CD4-positive, alpha-beta T cell (primary cell): ENCODE measurements at regions not wholly inside any gene's neighbourhood (a gene's known extent, or its start where the extent isn't known, plus 50 kb on each side); places are given as distances from the start of the nearest gene placed in this dataset.
A peak's percentile ranks its signal among the peaks of the same experiment; 100 is the strongest.

Source experiments
- ATAC-seq: fragments of 200-7000 bp; cut with Tn5 transposase; one replicate; pipeline ENCODE4 v1.10.0; 2022; ENCODE audit warnings: mild to moderate bottlenecking; ENCODE audit not compliant: poor library complexity
- CTCF ChIA-PET: fragments of 350-600 bp; sonication (Branson Sonifier 250); formaldehyde crosslinking; loops from one replicate; lab custom pipeline; 2021; ENCODE audit warnings: antibody characterized with exemption, inconsistent platforms; lab: Charles Lee
- POLR2A ChIA-PET: fragments of 350-600 bp; sonication (Branson Sonifier 250); formaldehyde crosslinking; loops from one replicate; lab custom pipeline; 2021; ENCODE audit warnings: antibody characterized with exemption, inconsistent platforms; lab: Charles Lee
- DNase-seq, 14 experiments: peaks; one replicate each; pipeline ENCODE4 v3.0.0-alpha.2; 2013 to 2020; ENCODE audit warnings: mixed read lengths in 2 of 14
- H3K27ac ChIP-seq, 2 donors: one replicate each; pipeline versions ENCODE4 v1.5.1 to v1.7.0; 2013; ENCODE audit warnings: low read length in 2 of 2, low read depth in 1 of 2, mild to moderate bottlenecking in 1 of 2
- H3K27me3 ChIP-seq, 2 experiments: 1 replicate in 1 of 2; 2 replicates in 1 of 2; pipeline versions ENCODE4 v1.6.1 to v1.7.0; 2013; ENCODE audit warnings: low read length in 2 of 2, control low read depth in 1 of 2, mild to moderate bottlenecking in 1 of 2, moderate library complexity in 1 of 2; ENCODE audit not compliant: insufficient read depth in 2 of 2, control insufficient read depth in 1 of 2
- H3K36me3 ChIP-seq: one replicate; pipeline ENCODE4 v1.6.1; 2013; ENCODE audit warnings: low read length, control low read depth; ENCODE audit not compliant: insufficient read depth
- H3K4me1 ChIP-seq: one replicate; pipeline ENCODE4 v1.6.1; 2013; ENCODE audit warnings: low read length, control low read depth; ENCODE audit not compliant: insufficient read depth
- H3K4me3 ChIP-seq: one replicate; pipeline ENCODE4 v1.5.1; 2013; ENCODE audit warnings: mild to moderate bottlenecking, low read length, moderate library complexity
- H3K9me3 ChIP-seq, 2 experiments: 1 replicate in 1 of 2; 2 replicates in 1 of 2; pipeline versions ENCODE4 v1.6.1 to v1.7.0; 2013; ENCODE audit warnings: low read length in 2 of 2, mild to moderate bottlenecking in 2 of 2, control low read depth in 1 of 2, moderate library complexity in 1 of 2; ENCODE audit not compliant: control insufficient read depth in 1 of 2, insufficient read depth in 1 of 2
- H3K27ac Mint-ChIP-seq: one replicate; pipeline ENCODE4 v1.8.0; 2020; ENCODE audit warnings: mixed read lengths
- H3K27me3 Mint-ChIP-seq: one replicate; pipeline ENCODE4 v1.8.0; 2021; ENCODE audit warnings: mixed read lengths
- H3K36me3 Mint-ChIP-seq: one replicate; pipeline ENCODE4 v1.8.0; 2021; ENCODE audit warnings: low read depth, mixed read lengths
- H3K4me1 Mint-ChIP-seq: one replicate; pipeline ENCODE4 v1.8.0; 2021; ENCODE audit warnings: low read depth, mixed read lengths
- H3K4me3 Mint-ChIP-seq: one replicate; pipeline ENCODE4 v1.8.0; 2020; ENCODE audit warnings: mild to moderate bottlenecking, mixed read lengths
- H3K9me3 Mint-ChIP-seq: one replicate; pipeline ENCODE4 v1.8.0; 2020; ENCODE audit warnings: mixed read lengths
- CTCF ChIP-seq: fragments of 200-600 bp; IDR thresholded peaks from one replicate; pipeline ENCODE4 v1.8.0; 2022; ENCODE audit warnings: antibody characterized with exemption, mild to moderate bottlenecking
- intact Hi-C, 2 experiments: fragments of 100-400 bp; cut with DNase I in 1 of 2; cut with micrococcal nuclease in 1 of 2; formaldehyde crosslinking; loops; one replicate each; pipeline versions ENCODE4 v1.15.1 to v1.9.0; 2023 to 2025; cut with DNase I, micrococcal nuclease

DNA sequence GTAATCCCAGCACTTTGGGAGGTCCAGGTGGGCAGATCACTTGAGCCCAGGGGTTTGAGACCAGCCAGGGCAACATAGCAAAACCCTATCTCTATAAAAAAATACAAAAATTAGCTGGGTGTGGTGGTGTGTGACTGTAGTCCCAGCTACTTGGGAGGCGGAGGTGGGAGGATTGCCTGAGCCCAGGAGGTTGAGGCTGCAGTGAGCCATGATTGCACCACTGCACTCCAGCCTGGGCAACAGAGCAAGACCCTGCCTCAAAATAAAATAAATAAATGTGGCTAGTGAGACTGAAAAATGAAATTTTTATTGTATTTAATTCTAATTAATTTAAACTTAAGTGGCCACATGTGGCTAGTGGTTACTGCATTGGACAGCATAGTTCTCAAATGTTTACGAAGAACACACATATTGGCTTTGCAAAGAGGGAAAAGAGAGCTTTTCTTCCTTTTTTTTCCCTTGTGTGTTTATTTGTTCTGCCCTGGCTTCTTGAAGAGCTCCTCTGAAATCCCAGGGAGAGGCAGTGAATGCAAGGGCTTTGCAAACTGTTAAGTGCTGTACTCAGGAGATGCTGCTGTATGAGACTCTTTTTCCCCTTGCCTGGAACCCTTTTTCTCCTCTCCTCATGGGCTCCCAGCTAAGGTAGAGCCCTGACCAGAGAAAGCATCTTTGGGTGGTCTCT, 59.0 kb upstream of the RPL11 start:
- ATAC-seq (no peak), DNase-seq (no peak)
- Mint-ChIP-seq H3K36me3 (peaks cover 14% of the 10 kb centered on the region), H3K4me3 (no peak overlapping the region), H3K4me1 (peaks cover 51% of the 10 kb centered on the region), H3K27me3 (no peaks in the 10 kb centered on the region), H3K9me3 (no peaks in the 10 kb centered on the region), H3K27ac (peak overlapping the region; percentile 57)
- CTCF ChIA-PET, result interaction anchor here (1.1 to 3.9 kb wide), 3 partner anchors 77 to 93 kb away, joined by 3 to 81 read pairs (median 4); partner anchors contain the start of gene ID3
- Histone ChIP-seq H3K9me3 (no peaks in the 10 kb centered on the region), H3K4me3 (no peak overlapping the region), H3K27ac (no peak overlapping the region), H3K4me1 (peaks cover 42% of the 10 kb centered on the region), H3K27me3 (no peaks in the 10 kb centered on the region), H3K36me3 (no peaks in the 10 kb centered on the region)
- POLR2A ChIA-PET, result interaction anchor here (0.9 to 14.9 kb wide), 4 partner anchors 12 to 77 kb away, joined by 4 to 314 read pairs (median 4); partner anchors contain the start of gene ID3
- no peak for TF ChIP-seq CTCF
- intact Hi-C loops, result loop anchor here in 1 of 2 experiments (1.0 to 5.0 kb wide), 2 partner anchors 12 to 40 kb away; no protein-coding TSS in a partner anchor

DNA sequence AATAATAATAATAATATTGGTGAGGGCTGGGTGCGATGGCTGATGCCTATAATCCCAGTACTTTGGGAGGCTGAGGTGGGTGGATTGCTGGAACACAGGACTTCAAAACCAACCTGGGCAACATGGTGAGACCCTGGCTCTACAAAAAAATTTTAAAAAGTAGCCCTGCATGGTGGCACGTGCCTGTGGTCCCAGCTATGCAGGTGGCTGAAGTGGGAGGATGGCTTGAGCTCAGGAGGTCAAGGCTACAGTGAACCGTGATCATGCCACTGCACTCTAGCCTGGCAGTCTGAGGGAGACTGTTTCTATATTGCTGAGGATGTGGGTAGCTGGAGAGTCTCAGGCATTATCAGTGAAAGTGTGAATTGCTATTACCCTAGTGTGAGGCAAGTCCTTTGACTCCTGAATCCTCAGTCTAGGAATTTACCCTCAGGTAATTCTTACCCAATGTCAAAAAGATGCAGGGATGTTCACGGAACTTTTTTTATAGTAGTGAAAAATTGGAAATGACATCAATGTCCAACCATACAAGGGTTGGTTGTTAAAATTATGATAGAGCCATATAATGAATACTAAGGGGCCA, 61.8 kb upstream of the RPL11 start:
- ChIA-PET POLR2A (interaction anchor here (2.2 to 14.9 kb wide), 3 partner anchors 11 to 74 kb away, joined by 9 to 314 read pairs (median 57); partner anchors contain the start of gene ID3), CTCF (interaction anchor here (0.9 to 1.5 kb wide), 3 partner anchors 8 to 133 kb away, joined by 3 to 4 read pairs (median 4); no protein-coding TSS in a partner anchor)
- Mint-ChIP-seq H3K36me3 (peaks cover 17% of the 10 kb centered on the region), H3K27me3 (no peaks in the 10 kb centered on the region), H3K4me3 (peak overlapping the region; percentile 61), H3K4me1 (peaks cover 54% of the 10 kb centered on the region), H3K27ac (peak overlapping the region; percentile 82), H3K9me3 (no peaks in the 10 kb centered on the region)
- no peaks in the 10 kb centered on the region for H3K27me3 ChIP-seq
- TF ChIP-seq CTCF, result no peak
- no peak overlapping the region for H3K4me3 ChIP-seq
- no peak overlapping the region for H3K27ac ChIP-seq
- H3K9me3 ChIP-seq, result no peaks in the 10 kb centered on the region
- no peaks in the 10 kb centered on the region for H3K36me3 ChIP-seq
- intact Hi-C loops, result loop anchor here in 1 of 2 experiments (5.0 kb wide), 1 partner anchor 37 kb away; no protein-coding TSS in a partner anchor
- DNase-seq, result no peak
- no peak for ATAC-seq
- peaks cover 44% of the 10 kb centered on the region for H3K4me1 ChIP-seq

DNA sequence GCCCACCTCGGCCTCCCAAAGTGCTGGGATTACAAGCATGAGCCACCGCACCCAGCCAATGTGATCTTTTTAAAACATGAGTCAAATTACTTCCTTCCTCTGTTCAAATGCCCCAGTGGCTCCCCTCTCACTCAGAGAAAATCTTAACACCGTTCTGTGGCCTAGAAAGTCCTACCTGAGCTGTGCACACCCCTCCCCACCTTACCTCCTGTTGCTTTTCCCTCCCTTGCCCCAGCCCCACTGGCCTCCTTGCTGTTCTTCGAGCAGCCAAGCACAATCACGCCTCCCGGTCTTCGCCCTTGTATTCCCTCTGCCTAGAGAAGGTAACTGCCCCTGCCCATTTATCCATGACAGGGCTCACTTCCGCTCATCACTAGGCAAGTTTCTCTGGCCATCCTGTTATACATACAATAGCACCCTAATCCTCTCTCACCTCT, 62.6 kb upstream of the RPL11 start:
- no peak overlapping the region for H3K4me3 ChIP-seq
- CTCF ChIA-PET, result interaction anchor here (1.1 kb wide), 1 partner anchor 8 kb away, joined by 4 read pairs; no protein-coding TSS in a partner anchor

More for the DNA sequence above, 62.6 kb upstream of the RPL11 start:
- Mint-ChIP-seq H3K27me3 (no peaks in the 10 kb centered on the region), H3K4me3 (peak overlapping the region; percentile 88), H3K36me3 (peaks cover 17% of the 10 kb centered on the region), H3K4me1 (peaks cover 52% of the 10 kb centered on the region), H3K9me3 (no peaks in the 10 kb centered on the region), H3K27ac (peak overlapping the region; percentile 82)
- peak overlapping the region in 1 of 2 donors; percentile 13 for H3K27ac ChIP-seq
- intact Hi-C loops, result no loop called here
- TF ChIP-seq CTCF, result no peak
- no peaks in the 10 kb centered on the region for H3K36me3 ChIP-seq
- ATAC-seq (peak; percentile 33), DNase-seq (peak in 3 of 14 experiments; percentile 19 to 61 (median 32))
- peaks cover 45% of the 10 kb centered on the region for H3K4me1 ChIP-seq
- POLR2A ChIA-PET, result interaction anchor here (0.7 to 14.9 kb wide), 6 partner anchors 10 to 73 kb away, joined by 3 to 314 read pairs (median 11); partner anchors contain the start of gene ID3
- H3K27me3 ChIP-seq, result no peaks in the 10 kb centered on the region
- H3K9me3 ChIP-seq, result no peaks in the 10 kb centered on the region
